Caco-2 (cell line): ENCODE measurements at regions not wholly inside any gene's neighbourhood (a gene's known extent, or its start where the extent isn't known, plus 50 kb on each side); places are given as distances from the start of the nearest gene placed in this dataset.

Experiments
- BruUV-seq: library from RNA; stranded (reverse); fragments of 400-500 nt; replicated peaks from 2 replicates; lab custom pipeline; 2021; lab: Mats Ljungman, UMichigan
- CTCF ChIA-PET: fragments of 300-600 bp; sonication (Branson Sonifier 250); formaldehyde crosslinking; loops from one replicate; lab custom pipeline; 2022; ENCODE audit warnings: antibody characterized with exemption; lab: Charles Lee
- POLR2A ChIA-PET: fragments of 300-600 bp; sonication (Branson Sonifier 250); formaldehyde crosslinking; loops from one replicate; lab custom pipeline; 2022; ENCODE audit warnings: antibody characterized with exemption; lab: Charles Lee
- DNase-seq, 2 experiments: peaks; one replicate each; pipeline versions ENCODE4 v3.0.0 to v3.0.0-alpha.2; 2020 to 2022
- H3K27me3 ChIP-seq: replicated peaks from 2 replicates; pipeline ENCODE4 v1.6.0; 2011; ENCODE audit warnings: low read length; ENCODE audit not compliant: control insufficient read depth, insufficient read depth
- H3K36me3 ChIP-seq: 2 replicates; pipeline ENCODE4 v1.5.1; 2011; ENCODE audit warnings: low read length; ENCODE audit not compliant: control insufficient read depth, insufficient read depth
- H3K4me1 ChIP-seq: fragments of 250-450 bp; sonication (Bioruptor Pico); 2 replicates; pipeline ENCODE4 v1.5.1; 2020; ENCODE audit warnings: mild to moderate bottlenecking
- H3K4me3 ChIP-seq: 2 replicates; pipeline ENCODE4 v1.5.1; 2011; ENCODE audit warnings: low read depth, mild to moderate bottlenecking, control low read depth, low read length
- H3K9me3 ChIP-seq: fragments of 250-450 bp; sonication (Bioruptor Pico); 2 replicates; pipeline ENCODE4 v1.5.1; 2020; ENCODE audit warnings: mild to moderate bottlenecking, moderate library complexity
- H3K27ac Mint-ChIP-seq: one replicate; pipeline ENCODE4 v1.8.0; 2022; ENCODE audit warnings: mixed read lengths; ENCODE audit not compliant: unreplicated experiment
- H3K27me3 Mint-ChIP-seq: one replicate; pipeline ENCODE4 v1.8.0; 2022; ENCODE audit warnings: mixed read lengths; ENCODE audit not compliant: insufficient read depth, unreplicated experiment
- H3K36me3 Mint-ChIP-seq: one replicate; pipeline ENCODE4 v1.8.0; 2022; ENCODE audit warnings: mild to moderate bottlenecking, mixed read lengths; ENCODE audit not compliant: insufficient read depth, unreplicated experiment
- H3K4me1 Mint-ChIP-seq: one replicate; pipeline ENCODE4 v1.8.0; 2022; ENCODE audit warnings: low read depth, mixed read lengths; ENCODE audit not compliant: unreplicated experiment
- H3K4me3 Mint-ChIP-seq: one replicate; pipeline ENCODE4 v1.8.0; 2022; ENCODE audit warnings: mild to moderate bottlenecking, moderate library complexity, mixed read lengths; ENCODE audit not compliant: unreplicated experiment
- H3K9me3 Mint-ChIP-seq: one replicate; pipeline ENCODE4 v1.8.0; 2022; ENCODE audit warnings: mixed read lengths; ENCODE audit not compliant: unreplicated experiment
- CTCF ChIP-seq, 2 experiments: fragments of 200-600 bp in 1 of 2; IDR thresholded peaks; 1 replicate in 1 of 2; 2 replicates in 1 of 2; pipeline versions ENCODE4 v1.5.1 to v1.8.0; 2011 to 2022; ENCODE audit warnings: antibody characterized with exemption in 1 of 2, control low read depth in 1 of 2, inconsistent platforms in 1 of 2, low read depth in 1 of 2, low read length in 1 of 2, mild to moderate bottlenecking in 1 of 2, moderate library complexity in 1 of 2; ENCODE audit not compliant: insufficient read depth in 1 of 2, severe bottlenecking in 1 of 2, unreplicated experiment in 1 of 2
- intact Hi-C: fragments of 100-400 bp; cut with micrococcal nuclease; formaldehyde crosslinking; loops from one replicate; pipeline ENCODE4 v1.10.0; 2022; ENCODE audit not compliant: unreplicated experiment

GRCh38 chr13:50459046-50459445, 384.4 kb downstream of the DLEU7 start:
- CTCF ChIA-PET: no interaction called here
- intact Hi-C loops: no loop called here
- Histone ChIP-seq H3K4me1 (peaks cover 9% of the 10 kb centered on the region), H3K27me3 (no peaks in the 10 kb centered on the region), H3K36me3 (no peaks in the 10 kb centered on the region), H3K9me3 (no peaks in the 10 kb centered on the region; the same call in 1 of the 2 replicates), H3K4me3 (no peak overlapping the region)
- no peak overlapping the region for H3K27ac Mint-ChIP-seq
- no peaks in the 10 kb centered on the region for H3K36me3 Mint-ChIP-seq
- H3K27me3 Mint-ChIP-seq: no peaks in the 10 kb centered on the region
- POLR2A ChIA-PET: no interaction called here
- BruUV-seq: no TSS peak
- no peak for TF ChIP-seq CTCF (IDR thresholded peaks at IDR 0.05; ENCODE audit: insufficient read depth in 1 of 2, low read depth in 1 of 2, low read length in 1 of 2, severe bottlenecking in 1 of 2, unreplicated experiment in 1 of 2)
- DNase-seq: no peak
- no peaks in the 10 kb centered on the region for H3K9me3 Mint-ChIP-seq
- peaks cover 16% of the 10 kb centered on the region for H3K4me1 Mint-ChIP-seq
- no peak overlapping the region for H3K4me3 Mint-ChIP-seq

- Mint-ChIP-seq H3K4me3 (no peak overlapping the region), H3K27me3 (no peaks in the 10 kb centered on the region), H3K9me3 (no peaks in the 10 kb centered on the region), H3K36me3 (no peaks in the 10 kb centered on the region), H3K27ac (no peak overlapping the region), H3K4me1 (peaks cover 16% of the 10 kb centered on the region)
- POLR2A ChIA-PET: no interaction called here
- CTCF ChIA-PET: no interaction called here
- Histone ChIP-seq H3K27me3 (no peaks in the 10 kb centered on the region), H3K9me3 (no peaks in the 10 kb centered on the region; the same call in 1 of the 2 replicates), H3K4me1 (peaks cover 9% of the 10 kb centered on the region), H3K4me3 (no peak overlapping the region), H3K36me3 (no peaks in the 10 kb centered on the region)
- DNase-seq: no peak
- no peak for TF ChIP-seq CTCF (IDR thresholded peaks at IDR 0.05; ENCODE audit: insufficient read depth in 1 of 2, low read depth in 1 of 2, low read length in 1 of 2, severe bottlenecking in 1 of 2, unreplicated experiment in 1 of 2)
- intact Hi-C loops: no loop called here
- no TSS peak for BruUV-seq
Measured at GRCh38 chr13:50459658-50460057, 383.8 kb downstream of the DLEU7 start.

DNA sequence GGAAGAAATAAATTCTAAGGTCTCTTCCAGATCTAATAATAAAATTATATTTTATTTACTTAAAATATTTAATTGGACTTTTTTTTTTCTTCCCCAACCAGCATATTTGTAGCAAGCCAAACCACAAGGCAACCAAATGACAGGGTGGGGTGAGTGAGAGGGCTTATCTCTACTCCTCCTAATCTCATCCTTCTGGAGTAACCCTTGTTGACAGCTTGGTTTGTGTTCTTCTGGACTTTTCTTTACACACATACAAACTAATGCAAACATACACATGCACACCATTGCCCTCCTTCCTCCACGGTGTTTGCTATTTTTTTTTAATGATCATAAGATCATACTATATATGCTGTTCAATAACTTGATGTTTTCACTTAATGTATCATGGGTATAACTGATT, 383.1 kb downstream of the DLEU7 start:
- no peak for DNase-seq
- BruUV-seq: no TSS peak
- Histone ChIP-seq H3K9me3 (no peaks in the 10 kb centered on the region; the same call in 1 of the 2 replicates), H3K36me3 (no peaks in the 10 kb centered on the region), H3K4me3 (no peak overlapping the region), H3K4me1 (peaks cover 9% of the 10 kb centered on the region), H3K27me3 (no peaks in the 10 kb centered on the region)
- ChIA-PET POLR2A (interaction anchor here (0.7 kb wide), 1 partner anchor 61 kb away, joined by 6 read pairs; no protein-coding TSS in a partner anchor), CTCF (no interaction called here)
- intact Hi-C loops: no loop called here
- Mint-ChIP-seq H3K4me3 (no peak overlapping the region), H3K27me3 (no peaks in the 10 kb centered on the region), H3K4me1 (peaks cover 16% of the 10 kb centered on the region), H3K9me3 (no peaks in the 10 kb centered on the region), H3K27ac (no peak overlapping the region), H3K36me3 (no peaks in the 10 kb centered on the region)
- TF ChIP-seq CTCF (IDR thresholded peaks at IDR 0.05; ENCODE audit: insufficient read depth in 1 of 2, low read depth in 1 of 2, low read length in 1 of 2, severe bottlenecking in 1 of 2, unreplicated experiment in 1 of 2): no peak
